KMS-11 (cell line): ENCODE measurements at regions not wholly inside any gene's neighbourhood (a gene's known extent, or its start where the extent isn't known, plus 50 kb on each side); places are given as distances from the start of the nearest gene placed in this dataset.
A peak's percentile ranks its signal among the peaks of the same experiment; 100 is the strongest.
"Not testable (repeated sequence)": the region's sequence is repeated elsewhere in the genome, so short reads cannot be mapped to it uniquely, and the experiment has no call there.

Source experiments
- H2AFZ ChIP-seq: fragments of 200-600 bp; sonication (generic); 2 replicates; pipeline ENCODE4 v1.6.1; 2016; ENCODE audit warnings: antibody characterized with exemption, mixed run types, low read depth
- H3K27ac ChIP-seq: fragments of 200-600 bp; sonication (generic); 2 replicates; pipeline ENCODE4 v1.6.1; 2016; ENCODE audit warnings: mild to moderate bottlenecking, mixed run types
- H3K27me3 ChIP-seq: fragments of 200-600 bp; sonication (generic); 2 replicates; pipeline ENCODE4 v1.6.1; 2017; ENCODE audit warnings: mild to moderate bottlenecking, low read depth, mixed run types, moderate library complexity; ENCODE audit not compliant: insufficient read depth
- H3K36me3 ChIP-seq: fragments of 200-600 bp; sonication (generic); 2 replicates; pipeline ENCODE4 v1.6.1; 2017; ENCODE audit warnings: mild to moderate bottlenecking, mixed run types; ENCODE audit not compliant: insufficient read depth
- H3K4me1 ChIP-seq: fragments of 200-600 bp; sonication (generic); 2 replicates; pipeline ENCODE4 v1.6.1; 2016; ENCODE audit warnings: mild to moderate bottlenecking, low read depth, mixed run types; ENCODE audit not compliant: poor library complexity, severe bottlenecking
- H3K4me2 ChIP-seq: fragments of 200-600 bp; sonication (generic); 2 replicates; pipeline ENCODE4 v1.7.0; 2016; ENCODE audit warnings: mild to moderate bottlenecking, mixed run types
- H3K4me3 ChIP-seq: fragments of 200-600 bp; sonication (generic); IDR thresholded peaks from 2 replicates; pipeline ENCODE4 v1.6.1; 2017; ENCODE audit warnings: low read depth, low read length, mixed read lengths; ENCODE audit not compliant: insufficient read depth
- H3K79me2 ChIP-seq: fragments of 200-600 bp; sonication (generic); 2 replicates; pipeline ENCODE4 v1.6.1; 2016; ENCODE audit warnings: low read depth, mixed run types; ENCODE audit not compliant: insufficient read depth
- H3K9ac ChIP-seq: fragments of 200-600 bp; sonication (generic); 2 replicates; pipeline ENCODE4 v1.6.1; 2016; ENCODE audit warnings: mild to moderate bottlenecking, mixed run types
- H4K20me1 ChIP-seq: fragments of 200-600 bp; sonication (generic); 2 replicates; pipeline ENCODE4 v1.6.1; 2016; ENCODE audit warnings: mild to moderate bottlenecking, mixed run types; ENCODE audit not compliant: insufficient read depth
- TF ChIP-seq, protein P1 (sequence below): fragments of 200-600 bp; sonication (generic); conservative IDR thresholded peaks from 2 replicates; pipeline ENCODE4 v1.6.1; 2017; ENCODE audit warnings: low read depth, mild to moderate bottlenecking, antibody characterized with exemption, low read length, moderate library complexity, mixed read lengths

DNA sequence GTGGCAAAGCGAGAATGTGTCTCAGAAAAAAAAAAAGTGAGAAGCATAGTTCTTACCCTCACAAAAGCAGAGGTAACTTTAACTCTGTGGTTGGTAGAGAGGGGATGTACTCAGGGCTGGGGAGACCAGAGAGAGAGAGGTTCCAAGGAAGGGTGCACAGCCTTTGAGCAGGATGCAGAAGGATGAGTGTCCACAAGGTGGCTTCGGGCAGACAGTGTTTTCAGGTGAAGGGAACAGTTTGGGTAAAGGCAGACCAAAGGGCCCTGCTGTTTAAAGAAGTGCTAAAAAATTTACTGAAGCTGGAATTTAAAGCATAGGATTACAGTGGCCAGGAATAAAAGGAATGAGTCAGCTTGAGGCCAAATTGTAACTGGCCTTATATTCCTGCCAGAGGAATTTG, 2240.6 kb downstream of the EPHA3 start:
- H3K79me2 ChIP-seq, H3K27ac ChIP-seq, H2AFZ ChIP-seq, H3K9ac ChIP-seq, H3K36me3 ChIP-seq, H3K4me3 ChIP-seq, H3K4me2 ChIP-seq, H3K27me3 ChIP-seq, H3K4me1 ChIP-seq, H4K20me1 ChIP-seq: not testable (repeated sequence)

DNA sequence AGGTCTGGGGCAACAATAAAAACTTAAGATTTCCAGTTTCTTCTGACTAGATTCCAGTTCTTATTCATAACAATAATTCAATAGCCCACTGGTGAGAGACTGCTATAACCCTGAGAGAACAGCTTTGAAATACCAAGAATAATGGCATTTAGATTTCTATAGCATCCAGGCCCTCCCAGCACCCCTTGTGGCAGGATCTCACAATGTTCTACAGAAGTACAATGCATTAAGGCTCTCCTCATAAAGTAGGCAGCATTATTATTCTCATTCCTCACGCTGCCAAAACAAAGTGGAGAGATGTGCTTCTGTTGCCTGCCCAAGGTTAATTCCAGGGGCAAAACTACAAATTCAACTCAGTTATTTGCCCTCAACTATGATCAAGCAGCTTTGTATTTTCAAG, 2241.7 kb downstream of the EPHA3 start:
- H3K27me3 ChIP-seq, H3K36me3 ChIP-seq, H2AFZ ChIP-seq, H3K4me2 ChIP-seq, H3K4me3 ChIP-seq, H3K79me2 ChIP-seq, H3K27ac ChIP-seq, H4K20me1 ChIP-seq, H3K9ac ChIP-seq, H3K4me1 ChIP-seq: not testable (repeated sequence)

DNA sequence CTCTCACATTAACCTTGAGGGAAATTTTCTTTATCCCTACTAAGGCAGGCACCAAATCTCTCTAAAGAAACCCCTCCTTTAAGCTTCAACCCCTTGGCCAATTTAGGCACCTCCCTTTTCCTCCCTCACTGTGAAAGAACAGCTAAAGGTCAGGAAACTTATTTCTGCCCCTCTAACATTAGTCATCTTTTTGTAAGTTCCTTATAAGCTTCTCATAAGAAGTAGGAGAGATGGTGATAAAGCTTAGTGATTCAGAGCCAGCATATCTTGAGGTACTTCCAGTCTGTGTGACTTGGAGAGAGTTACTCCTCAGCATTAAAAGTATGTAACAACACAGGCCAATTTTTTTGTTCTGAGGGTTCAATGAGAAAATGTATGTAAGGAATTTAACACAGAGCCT, 2244.7 kb downstream of the EPHA3 start:
- H3K4me3 ChIP-seq, H3K36me3 ChIP-seq, H3K9ac ChIP-seq, H3K79me2 ChIP-seq, H3K4me2 ChIP-seq, H2AFZ ChIP-seq, H3K4me1 ChIP-seq, H3K27me3 ChIP-seq, H4K20me1 ChIP-seq, H3K27ac ChIP-seq: not testable (repeated sequence)

DNA sequence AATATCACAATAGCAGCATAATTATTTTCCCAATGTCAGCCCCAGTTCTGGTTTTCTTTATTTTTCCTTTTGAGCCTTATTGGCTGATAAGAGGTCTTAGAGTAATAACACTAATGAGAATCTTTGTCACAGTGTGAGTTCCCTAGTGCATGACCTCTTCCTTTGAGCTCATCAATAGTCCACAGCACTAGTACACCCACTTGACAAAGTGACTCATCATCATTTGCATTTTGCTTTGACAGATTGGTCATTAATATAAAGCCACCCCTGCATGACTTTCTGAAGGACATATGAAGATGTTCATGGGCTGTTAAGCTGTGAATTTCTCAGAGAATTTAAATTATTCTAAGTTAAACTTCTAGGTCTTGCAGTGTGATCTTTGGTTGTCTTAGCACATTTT, 2251.9 kb downstream of the EPHA3 start:
- not testable (repeated sequence) for H3K79me2 ChIP-seq, H3K27ac ChIP-seq, H3K4me1 ChIP-seq, H3K36me3 ChIP-seq, H4K20me1 ChIP-seq, H3K4me2 ChIP-seq, H3K9ac ChIP-seq, H2AFZ ChIP-seq, H3K4me3 ChIP-seq, H3K27me3 ChIP-seq

DNA sequence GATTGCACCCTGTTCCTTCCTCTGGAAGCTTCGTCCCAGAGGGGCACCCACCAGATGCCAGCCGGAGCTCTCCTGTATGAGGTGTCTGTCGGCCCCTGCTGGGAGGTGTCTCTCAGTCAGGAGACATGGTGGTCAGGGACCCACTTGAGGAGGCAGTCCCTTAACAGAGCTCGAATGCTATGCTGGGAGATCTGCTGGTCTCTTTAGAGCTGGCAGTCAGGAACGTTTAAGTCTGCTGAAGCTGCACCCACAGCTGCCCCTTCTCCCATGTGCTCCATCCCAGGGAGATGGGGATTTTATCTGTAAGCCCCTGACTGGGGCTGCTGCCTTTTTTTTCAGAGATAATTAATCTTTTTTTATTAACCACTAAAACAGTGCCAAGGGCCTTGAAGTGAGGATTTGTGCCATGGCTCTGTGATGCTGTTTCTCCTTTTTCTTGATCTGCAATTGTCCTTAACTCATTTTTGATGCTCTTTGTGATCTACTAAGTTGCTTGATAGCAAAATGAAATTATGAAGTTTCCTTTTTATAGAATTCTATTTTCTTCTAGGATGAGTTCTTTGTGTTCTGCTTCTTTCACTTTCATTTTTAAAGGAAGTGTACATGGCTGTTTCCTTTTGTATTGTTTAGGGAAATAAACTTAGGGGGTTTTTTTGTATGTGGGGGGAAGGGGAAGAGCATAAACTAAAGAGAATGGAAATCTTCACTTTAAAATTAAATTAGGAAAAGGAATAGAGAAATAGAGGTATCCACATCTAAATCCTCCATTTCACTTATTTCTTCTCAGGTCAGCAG, 2275.9 kb downstream of the EPHA3 start:
- not testable (repeated sequence) for H3K9ac ChIP-seq, H3K27ac ChIP-seq, H3K4me1 ChIP-seq, H3K79me2 ChIP-seq, H4K20me1 ChIP-seq, H3K27me3 ChIP-seq, H3K4me3 ChIP-seq, H3K36me3 ChIP-seq
- Histone ChIP-seq H3K4me2 (peak overlapping the region; percentile 8; the same call in 1 of the 2 replicates), H2AFZ (peak overlapping the region; percentile 19; the same call in 1 of the 2 replicates)

DNA sequence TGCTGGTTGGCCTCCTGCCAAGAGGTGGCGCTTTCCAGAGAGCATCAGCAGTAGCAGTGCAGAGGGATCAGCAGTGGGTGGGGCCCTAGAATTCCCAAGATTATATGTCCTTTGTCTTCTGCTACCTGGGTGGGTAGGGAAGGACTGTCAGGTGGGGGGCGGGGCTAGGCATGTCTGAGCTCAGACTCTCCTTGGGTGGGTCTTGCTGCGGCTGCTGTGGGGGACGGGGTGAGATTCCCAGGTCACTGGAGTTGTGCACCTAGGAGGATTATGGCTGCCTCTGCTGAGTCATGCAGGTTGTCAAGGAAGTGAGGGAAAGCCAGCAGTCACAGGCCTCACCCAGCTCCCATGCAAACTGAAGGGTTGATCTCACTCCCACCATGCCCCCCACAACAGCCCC, 2296.5 kb downstream of the EPHA3 start:
- H3K36me3 ChIP-seq, H3K27ac ChIP-seq, H3K4me3 ChIP-seq, H2AFZ ChIP-seq, H3K9ac ChIP-seq, H3K4me2 ChIP-seq, H3K27me3 ChIP-seq, H3K79me2 ChIP-seq, H4K20me1 ChIP-seq, H3K4me1 ChIP-seq: not testable (repeated sequence)

DNA sequence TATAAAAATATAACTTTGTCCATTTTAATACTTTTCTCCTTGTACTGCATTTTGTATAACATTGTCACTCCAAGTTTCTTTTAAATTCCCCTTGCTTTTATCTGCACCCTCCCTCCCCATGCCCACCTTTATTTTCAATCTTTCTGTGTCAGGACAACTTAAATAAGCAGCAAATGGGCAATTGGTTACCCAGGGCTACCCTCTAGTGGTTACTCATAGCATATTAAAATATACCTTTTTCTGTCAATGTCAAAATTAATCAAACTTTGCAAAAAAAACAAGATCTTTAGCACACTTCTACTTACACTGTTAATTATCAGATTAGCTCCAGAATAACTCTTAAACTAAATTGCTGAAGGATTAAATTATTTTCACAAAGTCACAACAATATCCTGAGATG, 2334.6 kb downstream of the EPHA3 start:
- H3K4me2 ChIP-seq, H3K27ac ChIP-seq, H3K36me3 ChIP-seq, H3K4me3 ChIP-seq, H4K20me1 ChIP-seq, H3K27me3 ChIP-seq, H2AFZ ChIP-seq, H3K4me1 ChIP-seq, H3K9ac ChIP-seq, H3K79me2 ChIP-seq: not testable (repeated sequence)
- TF ChIP-seq, protein P1, sequence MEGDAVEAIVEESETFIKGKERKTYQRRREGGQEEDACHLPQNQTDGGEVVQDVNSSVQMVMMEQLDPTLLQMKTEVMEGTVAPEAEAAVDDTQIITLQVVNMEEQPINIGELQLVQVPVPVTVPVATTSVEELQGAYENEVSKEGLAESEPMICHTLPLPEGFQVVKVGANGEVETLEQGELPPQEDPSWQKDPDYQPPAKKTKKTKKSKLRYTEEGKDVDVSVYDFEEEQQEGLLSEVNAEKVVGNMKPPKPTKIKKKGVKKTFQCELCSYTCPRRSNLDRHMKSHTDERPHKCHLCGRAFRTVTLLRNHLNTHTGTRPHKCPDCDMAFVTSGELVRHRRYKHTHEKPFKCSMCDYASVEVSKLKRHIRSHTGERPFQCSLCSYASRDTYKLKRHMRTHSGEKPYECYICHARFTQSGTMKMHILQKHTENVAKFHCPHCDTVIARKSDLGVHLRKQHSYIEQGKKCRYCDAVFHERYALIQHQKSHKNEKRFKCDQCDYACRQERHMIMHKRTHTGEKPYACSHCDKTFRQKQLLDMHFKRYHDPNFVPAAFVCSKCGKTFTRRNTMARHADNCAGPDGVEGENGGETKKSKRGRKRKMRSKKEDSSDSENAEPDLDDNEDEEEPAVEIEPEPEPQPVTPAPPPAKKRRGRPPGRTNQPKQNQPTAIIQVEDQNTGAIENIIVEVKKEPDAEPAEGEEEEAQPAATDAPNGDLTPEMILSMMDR = 0 out of 2 replicates have a peak, but pooled peaks have one; percentile 16

DNA sequence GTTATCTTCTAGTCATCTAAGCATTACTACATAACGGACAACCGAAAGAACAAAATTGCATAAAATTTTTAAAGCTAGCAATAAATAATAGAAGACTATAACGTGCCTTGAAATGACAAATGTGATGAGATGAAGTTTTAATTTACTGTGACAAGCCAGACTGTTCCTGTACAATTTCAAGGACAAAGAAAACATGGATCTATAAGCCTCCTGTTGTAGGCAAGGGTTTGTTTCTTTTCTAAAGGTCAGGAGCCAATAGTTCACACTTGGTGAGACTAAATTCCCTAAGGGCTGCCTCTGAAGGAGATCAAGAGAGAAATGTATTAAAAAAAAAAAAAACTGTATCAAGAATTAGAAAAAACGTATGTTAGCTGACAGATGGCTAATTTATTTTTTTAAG, 2335.1 kb downstream of the EPHA3 start:
- not testable (repeated sequence) for H3K4me3 ChIP-seq, H3K36me3 ChIP-seq, H3K9ac ChIP-seq, H3K4me2 ChIP-seq, H3K27ac ChIP-seq, H2AFZ ChIP-seq, H3K79me2 ChIP-seq, H3K4me1 ChIP-seq, H3K27me3 ChIP-seq, H4K20me1 ChIP-seq

DNA sequence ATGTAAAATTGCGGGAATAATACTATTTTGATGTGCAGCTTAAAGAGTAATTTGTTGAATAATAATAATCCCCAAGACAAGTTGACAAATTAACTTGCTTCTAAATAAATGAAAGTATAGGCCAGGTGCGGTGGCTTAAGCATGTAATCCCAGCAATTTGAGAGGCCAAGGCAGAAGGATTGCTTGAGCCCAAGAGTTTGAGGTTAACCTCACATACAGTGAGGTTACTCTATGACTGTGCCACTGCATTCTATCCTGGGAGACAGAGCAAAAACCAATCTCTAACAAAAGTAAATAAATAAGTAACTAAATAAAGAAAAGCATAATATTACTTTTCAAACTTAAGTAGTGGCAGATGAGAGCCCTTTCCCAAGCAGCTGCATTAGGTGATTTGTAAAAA, 2341.0 kb downstream of the EPHA3 start:
- H2AFZ ChIP-seq, H3K36me3 ChIP-seq, H3K27me3 ChIP-seq, H3K79me2 ChIP-seq, H3K4me1 ChIP-seq, H3K27ac ChIP-seq, H3K9ac ChIP-seq, H3K4me2 ChIP-seq, H4K20me1 ChIP-seq, H3K4me3 ChIP-seq: not testable (repeated sequence)

DNA sequence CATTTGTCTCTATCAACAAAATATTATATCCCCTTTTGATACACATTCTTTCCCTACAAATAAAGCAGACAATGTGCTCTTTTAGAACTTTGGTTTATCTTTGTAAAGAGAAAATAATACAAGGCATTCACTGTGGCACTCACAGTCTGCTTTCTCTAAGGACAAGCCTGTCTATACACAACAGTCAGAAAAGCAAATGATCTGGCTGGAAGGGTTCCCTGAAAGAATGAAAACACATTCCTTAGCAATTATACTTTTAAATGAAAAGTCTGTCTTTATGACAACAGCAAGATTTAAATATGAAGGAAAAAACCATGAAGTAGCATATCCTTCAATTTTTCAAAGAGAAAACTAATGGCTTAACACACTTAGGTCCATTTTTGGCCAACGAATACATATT, 2359.1 kb downstream of the EPHA3 start:
- not testable (repeated sequence) for H3K4me2 ChIP-seq, H3K4me3 ChIP-seq, H3K9ac ChIP-seq, H3K79me2 ChIP-seq, H4K20me1 ChIP-seq, H3K4me1 ChIP-seq, H3K27ac ChIP-seq, H2AFZ ChIP-seq, H3K27me3 ChIP-seq, H3K36me3 ChIP-seq
